ENCODE measurements at regions not wholly inside any gene's neighbourhood (a gene's known extent, or its start where the extent isn't known, plus 50 kb on each side); places are given as distances from the start of the nearest gene placed in this dataset.

DNA sequence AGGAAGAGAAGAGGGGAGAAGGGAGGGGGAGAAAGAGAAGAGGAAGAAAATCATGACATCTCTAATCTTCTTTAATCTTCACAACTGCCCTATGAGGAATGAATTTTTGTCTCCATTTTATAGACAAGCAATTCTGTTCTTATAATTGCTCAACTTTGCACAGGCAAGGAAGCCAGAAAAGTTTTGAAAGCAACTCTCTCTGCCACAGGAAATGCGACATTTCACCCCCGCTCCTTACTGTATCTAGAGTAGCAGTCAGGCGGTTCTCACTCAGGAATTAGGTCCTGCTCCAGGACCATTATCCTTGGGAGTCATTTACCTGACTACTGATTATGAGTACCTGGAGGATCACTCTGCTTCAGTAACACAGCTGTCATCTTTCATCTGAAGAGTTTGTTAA is 69.2 kb upstream of the FAM9A start:
- WGBS = 55% methylated on average over 3 of the region's 3 CpGs
- no peak overlapping the region for H3K4me3 ChIP-seq
- TF ChIP-seq POLR2A (IDR thresholded peaks at IDR 0.05) = no peak
- TF ChIP-seq, protein P1, sequence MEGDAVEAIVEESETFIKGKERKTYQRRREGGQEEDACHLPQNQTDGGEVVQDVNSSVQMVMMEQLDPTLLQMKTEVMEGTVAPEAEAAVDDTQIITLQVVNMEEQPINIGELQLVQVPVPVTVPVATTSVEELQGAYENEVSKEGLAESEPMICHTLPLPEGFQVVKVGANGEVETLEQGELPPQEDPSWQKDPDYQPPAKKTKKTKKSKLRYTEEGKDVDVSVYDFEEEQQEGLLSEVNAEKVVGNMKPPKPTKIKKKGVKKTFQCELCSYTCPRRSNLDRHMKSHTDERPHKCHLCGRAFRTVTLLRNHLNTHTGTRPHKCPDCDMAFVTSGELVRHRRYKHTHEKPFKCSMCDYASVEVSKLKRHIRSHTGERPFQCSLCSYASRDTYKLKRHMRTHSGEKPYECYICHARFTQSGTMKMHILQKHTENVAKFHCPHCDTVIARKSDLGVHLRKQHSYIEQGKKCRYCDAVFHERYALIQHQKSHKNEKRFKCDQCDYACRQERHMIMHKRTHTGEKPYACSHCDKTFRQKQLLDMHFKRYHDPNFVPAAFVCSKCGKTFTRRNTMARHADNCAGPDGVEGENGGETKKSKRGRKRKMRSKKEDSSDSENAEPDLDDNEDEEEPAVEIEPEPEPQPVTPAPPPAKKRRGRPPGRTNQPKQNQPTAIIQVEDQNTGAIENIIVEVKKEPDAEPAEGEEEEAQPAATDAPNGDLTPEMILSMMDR (IDR thresholded peaks at IDR 0.05) = no peak
- no peak for TF ChIP-seq POLR2AphosphoS5 (IDR thresholded peaks at IDR 0.05)
- TF ChIP-seq EP300 (IDR thresholded peaks at IDR 0.05) = no peak

DNA sequence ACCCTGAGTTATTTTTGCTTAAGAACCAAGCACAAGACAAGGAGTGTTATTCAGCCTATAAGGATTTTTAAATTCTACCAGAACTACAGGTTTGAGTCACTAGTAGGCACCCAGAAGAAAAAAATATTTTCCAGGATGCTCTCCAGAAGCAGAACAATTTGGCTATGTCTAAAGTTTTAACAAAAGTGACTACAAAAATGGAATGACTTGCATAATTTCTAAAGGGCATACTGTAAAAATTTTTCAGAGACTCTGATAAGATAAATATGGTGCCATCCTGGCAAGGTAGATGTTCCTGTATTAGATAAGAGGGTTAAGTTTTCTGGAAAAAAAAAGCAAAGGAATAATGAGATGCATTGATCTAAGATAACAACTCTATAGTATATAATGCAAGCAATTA is 68.6 kb upstream of the FAM9A start:
- H3K9me3 ChIP-seq = no peaks in the 10 kb centered on the region
- no peak for DNase-seq (ENCODE audit: low spot score in 2 of 2)
- no peak for TF ChIP-seq POLR2AphosphoS5 (IDR thresholded peaks at IDR 0.05)
- TF ChIP-seq, protein P1 (IDR thresholded peaks at IDR 0.05) = no peak
- no peak for TF ChIP-seq EP300 (IDR thresholded peaks at IDR 0.05)
- TF ChIP-seq POLR2A (IDR thresholded peaks at IDR 0.05) = no peak
- H3K27me3 ChIP-seq = no peaks in the 10 kb centered on the region
- H3K36me3 ChIP-seq = no peaks in the 10 kb centered on the region
- no peaks in the 10 kb centered on the region for H3K4me1 ChIP-seq
- H3K4me3 ChIP-seq = no peak overlapping the region
- H3K27ac ChIP-seq = no peak overlapping the region

More for the DNA sequence above, 69.2 kb upstream of the FAM9A start:
- H3K27me3 ChIP-seq = no peaks in the 10 kb centered on the region
- no peaks in the 10 kb centered on the region for H3K4me1 ChIP-seq
- H3K27ac ChIP-seq = no peak overlapping the region
- DNase-seq (ENCODE audit: low spot score in 2 of 2) = no peak
- H3K36me3 ChIP-seq = no peaks in the 10 kb centered on the region
- H3K9me3 ChIP-seq = no peaks in the 10 kb centered on the region

DNA sequence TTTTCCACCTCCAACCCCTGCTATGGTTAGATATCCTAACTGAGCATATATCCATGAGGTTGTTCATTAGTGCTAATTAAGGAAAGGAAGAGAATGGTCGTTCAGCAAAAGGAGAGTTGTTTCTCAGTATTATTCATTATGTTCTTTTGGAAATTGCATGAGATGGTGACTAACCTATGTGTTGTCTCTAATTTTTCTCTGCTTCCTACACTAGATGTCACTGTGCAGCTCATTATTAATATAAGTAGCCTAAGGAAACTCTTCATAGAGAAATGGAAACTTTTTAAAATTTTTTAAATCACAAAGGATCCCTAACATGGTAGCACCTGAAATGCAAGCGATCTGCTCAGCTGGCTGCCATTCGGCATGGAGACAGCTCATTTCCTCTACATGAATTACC is 67.7 kb upstream of the FAM9A start:
- WGBS = 28% methylated on average over 3 of the region's 3 CpGs
- H3K27ac ChIP-seq = no peak overlapping the region
- no peaks in the 10 kb centered on the region for H3K9me3 ChIP-seq
- no peak overlapping the region for H3K4me3 ChIP-seq
- no peak for DNase-seq (ENCODE audit: low spot score in 2 of 2)
- no peaks in the 10 kb centered on the region for H3K27me3 ChIP-seq
- no peaks in the 10 kb centered on the region for H3K36me3 ChIP-seq
- no peaks in the 10 kb centered on the region for H3K4me1 ChIP-seq
- TF ChIP-seq, protein P1 (IDR thresholded peaks at IDR 0.05) = no peak
- no peak for TF ChIP-seq POLR2AphosphoS5 (IDR thresholded peaks at IDR 0.05)

DNA sequence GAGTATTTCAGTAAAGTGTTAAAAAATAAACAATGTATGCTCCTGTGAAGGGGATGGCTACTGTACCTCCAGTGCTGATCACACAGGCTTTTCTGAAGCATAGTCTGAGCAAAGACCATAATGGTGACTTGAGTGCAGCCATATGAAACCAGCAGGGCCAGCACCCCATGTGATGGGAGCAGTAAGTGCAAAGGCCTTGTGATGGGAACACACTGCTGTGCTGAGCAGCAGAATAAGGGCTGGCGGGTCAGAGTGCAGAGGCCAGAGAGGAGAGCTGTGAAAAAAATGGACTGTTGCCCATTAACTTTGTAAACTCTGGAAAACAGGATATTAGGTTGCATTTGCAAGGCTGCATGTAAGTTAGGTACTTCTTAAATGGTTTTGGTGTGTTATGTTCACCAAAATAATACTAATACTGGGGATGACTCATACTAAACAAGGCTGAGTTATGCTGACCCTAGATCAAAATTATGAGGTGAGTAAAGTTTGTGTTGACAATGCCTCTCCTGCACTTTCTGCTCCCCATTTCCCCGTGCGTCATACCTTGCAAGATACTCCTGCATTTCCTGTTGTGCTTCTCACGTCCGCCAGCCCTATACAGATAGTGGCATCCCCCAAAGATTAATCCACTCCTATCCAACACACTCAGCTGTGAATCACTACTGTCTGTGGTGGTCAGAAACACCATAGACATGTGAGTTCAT is 67.0 kb upstream of the FAM9A start:
- 64% methylated on average over 5 of the region's 5 CpGs for whole genome bisulfite sequencing
- Histone ChIP-seq H3K27me3 (no peaks in the 10 kb centered on the region), H3K9me3 (no peaks in the 10 kb centered on the region), H3K36me3 (no peaks in the 10 kb centered on the region), H3K4me1 (no peaks in the 10 kb centered on the region), H3K27ac (no peak overlapping the region), H3K4me3 (no peak overlapping the region)
- TF ChIP-seq, protein P1 (IDR thresholded peaks at IDR 0.05) = no peak
- TF ChIP-seq POLR2A (IDR thresholded peaks at IDR 0.05) (no peak), EP300 (IDR thresholded peaks at IDR 0.05) (no peak), POLR2AphosphoS5 (IDR thresholded peaks at IDR 0.05) (no peak)
- no peak for DNase-seq (ENCODE audit: low spot score in 2 of 2)

DNA sequence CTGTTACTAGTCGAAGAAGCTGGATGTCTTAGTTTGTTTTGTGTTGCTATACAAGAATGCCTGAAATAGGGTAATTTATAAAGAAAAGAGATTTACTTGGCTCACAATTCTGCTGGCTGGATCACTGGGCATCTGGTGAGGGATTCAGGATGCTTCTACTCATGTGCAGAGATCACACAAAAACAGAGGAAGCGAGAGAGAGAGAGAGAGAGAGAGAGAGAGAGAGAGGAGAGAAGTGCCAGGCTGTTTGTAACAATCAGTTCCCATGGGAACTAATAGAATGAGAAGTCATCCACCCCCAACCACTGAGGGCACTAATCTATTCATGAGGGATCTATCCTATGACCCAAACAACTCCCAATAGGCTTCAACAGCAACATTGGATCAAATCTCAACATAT is 66.2 kb upstream of the FAM9A start:
- Histone ChIP-seq H3K27me3 (no peaks in the 10 kb centered on the region), H3K36me3 (no peaks in the 10 kb centered on the region), H3K27ac (no peak overlapping the region), H3K4me1 (no peaks in the 10 kb centered on the region), H3K9me3 (no peaks in the 10 kb centered on the region), H3K4me3 (no peak overlapping the region)
- DNase-seq (ENCODE audit: low spot score in 2 of 2) = no peak
- 45% methylated on average over 2 of the region's 2 CpGs for WGBS
- TF ChIP-seq POLR2A (IDR thresholded peaks at IDR 0.05) (no peak), POLR2AphosphoS5 (IDR thresholded peaks at IDR 0.05) (no peak), EP300 (IDR thresholded peaks at IDR 0.05) (no peak)
- TF ChIP-seq, protein P1 (IDR thresholded peaks at IDR 0.05) = no peak
